Fibroblast of skin of back (primary cell): ENCODE measurements at regions not wholly inside any gene's neighbourhood (a gene's known extent, or its start where the extent isn't known, plus 50 kb on each side); places are given as distances from the start of the nearest gene placed in this dataset.

ENCODE experiments used
- DNase-seq: peaks from one replicate; pipeline ENCODE4 v3.0.0-alpha.2; 2013

DNA sequence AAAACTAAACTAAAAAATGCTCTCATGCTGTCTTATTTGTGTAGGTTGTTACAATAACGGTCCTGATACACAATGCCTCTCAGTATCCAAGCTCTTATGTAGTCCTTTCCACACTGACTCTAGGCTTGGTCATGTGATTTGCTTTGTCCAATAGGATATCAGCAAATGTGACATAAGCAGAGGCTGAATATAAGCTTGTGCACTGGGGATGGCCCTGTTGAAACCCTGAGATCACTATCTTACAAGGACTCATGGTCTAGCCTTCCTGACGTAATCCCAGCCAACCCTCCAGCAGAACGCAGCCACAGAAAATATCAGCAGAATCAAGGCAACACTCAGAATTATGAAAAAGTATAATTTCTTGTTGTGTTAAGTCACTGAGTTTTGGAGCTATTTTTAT is 145.1 kb upstream of the CCN2 start:
- DNase-seq: no peak

GRCh38 chr6:132089173-132089572 is 138.0 kb upstream of the CCN2 start:
- peak; percentile 44 for DNase-seq

DNA sequence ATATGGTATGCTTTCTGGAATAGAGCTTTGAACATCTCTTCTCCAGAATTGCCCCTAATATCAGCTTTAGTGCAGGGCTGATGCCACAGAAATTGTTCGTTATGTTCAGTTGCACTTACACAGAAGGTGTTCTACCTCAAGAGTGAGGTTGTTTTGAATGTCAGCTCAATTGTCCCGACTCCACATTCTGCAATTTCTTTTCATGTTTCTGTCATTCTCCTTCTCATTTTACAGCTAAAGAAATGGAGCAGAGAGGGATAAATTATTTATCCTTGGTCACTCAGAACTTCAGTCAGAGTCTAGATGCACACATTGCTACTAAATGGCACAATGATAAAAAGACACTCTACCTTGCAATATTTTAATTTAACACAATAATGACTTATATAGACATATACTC is 137.0 kb upstream of the CCN2 start:
- no peak for DNase-seq

DNA sequence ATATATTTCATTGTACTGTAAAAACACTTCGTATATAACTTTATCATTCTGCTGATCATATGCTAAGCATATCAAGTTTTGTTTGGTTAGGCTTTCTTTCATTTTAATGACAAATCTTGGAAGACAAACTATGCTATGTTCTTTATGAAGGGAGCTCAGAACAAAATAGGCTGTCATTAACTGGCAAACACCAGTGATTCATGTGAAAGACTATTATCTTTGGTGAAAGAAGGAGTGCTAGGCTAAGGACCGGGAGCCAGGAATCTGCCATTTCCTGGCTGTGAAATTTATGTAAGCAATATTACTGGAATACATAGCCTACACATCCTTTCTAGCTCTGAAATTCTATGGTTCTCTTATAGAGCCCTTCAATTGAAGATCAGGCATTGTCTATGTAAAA is 136.2 kb upstream of the CCN2 start:
- peak; percentile 83 for DNase-seq

DNA sequence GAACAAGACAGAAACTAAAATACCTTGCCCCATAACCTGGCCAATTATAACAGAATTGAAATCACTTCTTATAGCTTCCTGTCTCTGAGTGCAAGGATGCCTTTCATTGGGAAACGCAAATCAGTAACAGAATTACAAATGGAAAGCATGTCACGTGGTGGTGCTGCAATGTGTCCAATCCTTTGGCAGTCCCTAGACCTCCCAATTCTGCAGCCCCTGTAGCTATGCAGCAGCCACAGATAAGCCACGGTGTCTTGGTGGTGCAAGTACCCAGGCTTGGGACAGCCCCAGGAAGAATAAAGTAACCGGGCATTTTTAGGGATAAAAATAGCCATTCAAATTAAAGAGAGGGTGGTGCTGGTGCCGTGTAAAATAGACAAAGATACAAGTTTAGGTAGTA is 134.6 kb upstream of the CCN2 start:
- DNase-seq: peak; percentile 63

- DNase-seq: peak; percentile 100
Measured at GRCh38 chr6:132084811-132085509, 133.8 kb upstream of the CCN2 start.

DNA sequence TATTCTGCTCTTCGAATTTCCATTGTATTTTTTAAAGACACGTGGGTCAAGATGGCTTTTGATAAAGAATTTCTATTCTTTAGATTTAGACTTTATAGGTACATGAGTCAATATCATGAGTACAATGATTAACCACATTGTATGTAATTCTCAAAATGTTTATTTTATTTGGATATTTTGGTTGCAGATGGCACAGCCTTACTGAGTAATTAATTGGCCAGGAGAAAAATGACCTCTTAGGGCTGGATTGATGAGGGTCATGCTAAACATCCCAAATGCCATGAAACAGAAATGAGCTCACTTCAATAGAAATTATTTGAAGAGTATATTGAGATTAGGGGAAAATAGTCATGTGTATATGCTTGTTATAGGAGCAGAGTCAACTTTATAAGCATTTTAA is 131.2 kb upstream of the CCN2 start:
- DNase-seq: no peak

DNA sequence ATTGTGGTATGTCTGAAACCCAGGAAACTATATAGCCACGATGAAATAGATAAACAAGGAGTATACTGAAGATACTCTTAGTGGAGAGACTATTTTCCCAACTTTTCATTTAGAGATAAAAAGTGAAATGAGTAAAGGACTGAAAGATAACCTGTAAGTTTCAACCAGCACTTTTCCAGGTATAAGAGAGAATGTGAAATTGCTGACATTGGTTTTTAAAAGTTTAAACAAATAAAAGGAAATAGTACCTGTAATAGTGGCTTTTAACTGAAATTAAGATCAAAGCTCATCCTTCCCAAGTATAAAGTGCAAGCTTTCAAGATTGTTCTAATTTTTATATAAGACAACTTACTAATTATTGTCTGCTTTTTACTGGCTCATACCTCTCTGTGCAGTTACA is 130.2 kb upstream of the CCN2 start:
- DNase-seq: no peak

GRCh38 chr6:132079286-132079685 is 128.1 kb upstream of the CCN2 start:
- DNase-seq: no peak

GRCh38 chr6:132076452-132076851 is 125.3 kb upstream of the CCN2 start:
- DNase-seq: no peak

DNA sequence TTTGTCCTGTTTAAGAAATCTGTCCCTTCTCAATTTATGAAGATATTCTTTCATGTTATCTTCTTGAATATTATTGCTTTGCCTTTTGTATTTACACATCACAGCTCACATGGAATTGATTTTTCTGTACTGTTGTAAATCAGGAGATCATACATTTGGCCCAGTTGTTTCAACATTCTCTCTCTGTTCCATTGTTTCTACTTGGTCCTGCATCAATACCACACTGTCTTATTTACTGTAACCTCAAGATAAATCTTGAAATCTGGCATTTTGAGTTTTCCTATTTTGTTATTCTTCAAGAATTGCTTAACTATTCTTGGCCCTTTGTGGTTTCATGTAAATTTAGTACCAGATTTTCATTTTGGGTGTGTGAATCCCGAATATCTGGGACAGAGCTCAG is 121.7 kb upstream of the CCN2 start:
- no peak for DNase-seq

- DNase-seq: no peak
Measured at GRCh38 chr6:132072271-132072670, 121.1 kb upstream of the CCN2 start.

GRCh38 chr6:132070356-132070755 is 119.2 kb upstream of the CCN2 start:
- DNase-seq: no peak

DNA sequence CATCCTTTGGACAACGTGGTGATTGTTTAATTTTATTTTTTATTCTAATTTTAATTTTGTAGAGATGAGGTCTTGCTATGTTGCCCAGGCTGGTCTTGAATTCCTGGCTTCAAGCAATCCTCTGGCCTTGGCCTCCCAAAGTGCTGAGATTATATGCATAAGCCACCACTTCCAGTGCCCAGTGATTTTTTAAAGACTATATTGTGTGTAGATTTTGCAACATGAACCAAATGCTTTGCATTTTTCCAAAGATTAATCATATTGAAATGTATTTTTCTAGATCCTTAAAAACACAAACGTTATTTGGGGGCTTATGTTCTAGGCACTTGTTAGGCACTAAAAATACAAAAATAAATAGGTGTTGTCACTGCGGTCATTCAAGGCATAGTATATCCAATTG is 117.6 kb upstream of the CCN2 start:
- DNase-seq: peak; percentile 75

- peak; percentile 54 for DNase-seq
Measured at GRCh38 chr6:132067286-132067685, 116.1 kb upstream of the CCN2 start.

GRCh38 chr6:132065556-132065955 is 114.4 kb upstream of the CCN2 start:
- no peak for DNase-seq

DNA sequence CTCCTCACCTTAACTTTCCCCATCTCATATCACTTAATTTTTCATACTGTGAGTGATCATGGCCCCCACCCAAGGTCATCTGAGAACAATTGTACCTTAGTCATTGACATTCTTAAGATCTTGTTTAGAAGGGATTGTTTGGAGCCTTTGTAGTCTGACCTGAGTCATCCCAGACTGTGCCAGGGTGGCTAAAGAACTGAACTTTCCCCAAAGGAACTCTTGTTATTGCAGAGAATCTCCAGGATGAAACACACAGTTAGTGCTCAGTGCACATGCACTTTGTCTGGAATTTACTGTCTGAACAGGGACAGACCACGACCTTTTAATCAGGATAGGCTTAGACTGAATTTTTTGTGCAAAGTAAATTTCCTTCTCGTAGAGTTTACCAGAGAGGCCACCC is 112.6 kb upstream of the CCN2 start:
- peak; percentile 88 for DNase-seq

GRCh38 chr6:132063204-132063603 is 112.0 kb upstream of the CCN2 start:
- peak; percentile 82 for DNase-seq

DNA sequence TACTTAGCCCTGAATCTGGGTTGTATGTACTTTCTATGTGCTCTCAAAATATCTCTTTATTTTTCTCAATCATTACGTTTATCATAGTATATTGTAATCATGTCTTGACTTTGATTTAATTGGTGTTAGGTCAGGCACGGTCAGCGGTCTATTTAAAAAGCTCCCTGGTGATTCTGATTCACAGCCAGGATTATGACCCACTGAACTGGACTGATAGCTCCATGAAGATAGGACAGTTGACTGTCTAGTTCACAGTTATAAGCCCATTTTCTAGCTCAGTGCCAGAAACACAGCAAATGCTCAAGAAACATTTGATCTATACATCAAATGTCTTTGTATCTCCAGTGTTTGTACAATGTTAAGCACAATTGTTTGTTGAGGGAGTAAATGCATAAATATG is 111.5 kb upstream of the CCN2 start:
- no peak for DNase-seq

DNA sequence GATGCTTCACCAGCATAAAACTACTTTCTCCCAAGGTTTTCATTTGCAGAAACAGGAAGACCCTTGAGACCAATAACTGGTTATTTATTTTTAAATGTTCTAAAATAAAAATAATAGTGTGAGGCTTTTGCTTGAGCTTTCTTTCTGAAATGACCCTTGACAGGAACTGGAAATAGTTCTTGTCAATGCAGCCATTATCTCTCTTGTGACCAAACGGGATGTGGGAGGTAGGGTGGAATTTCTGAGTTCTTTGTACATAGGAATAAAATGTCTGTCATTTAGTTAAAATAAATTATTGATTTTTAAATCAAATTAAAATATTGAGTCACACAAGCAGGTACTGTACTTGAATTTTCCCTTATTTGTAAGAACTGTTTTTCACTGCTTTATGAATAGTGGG is 110.2 kb upstream of the CCN2 start:
- no peak for DNase-seq

GRCh38 chr6:132060591-132060990 is 109.4 kb upstream of the CCN2 start:
- DNase-seq: peak; percentile 92

DNA sequence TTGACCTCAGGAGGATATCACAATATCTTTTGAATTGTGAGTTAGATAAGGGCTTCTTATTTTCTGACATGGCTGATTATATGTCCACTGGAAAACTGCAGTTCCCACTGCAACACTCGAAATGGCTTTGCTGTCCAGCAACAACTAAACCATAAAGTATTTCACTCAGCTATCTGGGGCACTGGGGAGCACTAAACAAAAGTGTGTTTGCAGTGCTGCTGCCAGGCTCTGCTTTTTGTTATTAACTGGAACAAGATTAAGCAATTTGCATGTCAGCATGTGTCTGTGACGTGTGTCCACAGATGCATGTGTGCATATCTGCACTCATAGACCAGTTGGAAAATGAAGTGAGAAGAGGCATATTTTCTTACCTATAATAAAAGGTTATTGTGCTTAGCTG is 107.8 kb upstream of the CCN2 start:
- DNase-seq: no peak

- DNase-seq: peak; percentile 81
Measured at GRCh38 chr6:132054525-132054924, 103.4 kb upstream of the CCN2 start.

GRCh38 chr6:132053511-132053910 is 102.3 kb upstream of the CCN2 start:
- peak; percentile 61 for DNase-seq

DNA sequence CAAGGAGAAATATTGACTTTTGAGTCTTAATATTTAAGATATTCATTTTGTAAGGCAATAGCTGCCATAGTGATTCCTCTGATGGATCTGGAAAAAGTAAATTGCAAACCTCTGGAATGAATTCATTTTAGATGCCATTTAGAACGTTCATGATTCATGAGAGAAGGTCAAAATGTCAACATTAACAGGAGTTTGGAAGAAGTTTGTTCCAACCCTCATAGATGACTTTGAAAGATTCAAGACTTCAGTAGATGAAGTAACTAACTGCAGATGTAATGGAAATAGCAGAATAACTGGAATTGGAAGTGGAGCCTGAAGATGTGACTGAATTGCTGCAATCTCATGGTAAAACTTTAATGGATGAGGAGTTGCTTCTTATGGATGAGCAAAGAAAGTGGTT is 100.9 kb upstream of the CCN2 start:
- no peak for DNase-seq
